ENCODE measurements at regions not wholly inside any gene's neighbourhood (a gene's known extent, or its start where the extent isn't known, plus 50 kb on each side); places are given as distances from the start of the nearest gene placed in this dataset.

DNA sequence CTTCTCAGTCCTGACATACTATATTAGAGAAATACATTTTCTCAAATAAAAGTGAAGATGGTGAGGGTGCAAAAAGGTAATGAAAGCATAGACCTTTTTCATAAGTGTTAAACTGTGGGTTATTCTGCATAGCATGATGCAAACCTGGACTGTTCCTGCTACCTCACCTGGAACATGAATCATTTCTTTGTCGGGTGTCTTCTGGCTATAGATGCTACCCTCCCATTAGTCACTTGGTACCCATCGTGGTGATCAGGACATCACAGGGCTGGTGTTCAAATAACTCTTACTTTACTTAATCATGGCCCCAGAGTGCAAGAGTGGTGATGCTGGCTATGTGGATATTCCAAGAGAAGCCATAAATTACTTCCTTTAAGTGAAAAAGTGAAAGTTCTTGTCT is 264.7 kb upstream of the AGA start:
- Histone ChIP-seq H3K4me3 (ENCODE audit: low read depth, low read length) (no peak overlapping the region), H3K27ac (ENCODE audit: low read depth, low read length) (no peak overlapping the region), H3K4me1 (ENCODE audit: control insufficient read depth, insufficient read depth, low read length) (no peaks in the 10 kb centered on the region), H3K27me3 (ENCODE audit: control insufficient read depth, insufficient read depth, low read length) (no peaks in the 10 kb centered on the region), H3K9me3 (ENCODE audit: control insufficient read depth, insufficient read depth, low read length) (no peaks in the 10 kb centered on the region), H3K36me3 (ENCODE audit: control insufficient read depth, insufficient read depth, low read length) (no peaks in the 10 kb centered on the region)
- no CpG with 5 or more reads among the region's 2 CpGs for WGBS (ENCODE audit: insufficient coverage)
- no peak for DNase-seq (ENCODE audit: low read depth in 4 of 6, low spot score in 6 of 6)

DNA sequence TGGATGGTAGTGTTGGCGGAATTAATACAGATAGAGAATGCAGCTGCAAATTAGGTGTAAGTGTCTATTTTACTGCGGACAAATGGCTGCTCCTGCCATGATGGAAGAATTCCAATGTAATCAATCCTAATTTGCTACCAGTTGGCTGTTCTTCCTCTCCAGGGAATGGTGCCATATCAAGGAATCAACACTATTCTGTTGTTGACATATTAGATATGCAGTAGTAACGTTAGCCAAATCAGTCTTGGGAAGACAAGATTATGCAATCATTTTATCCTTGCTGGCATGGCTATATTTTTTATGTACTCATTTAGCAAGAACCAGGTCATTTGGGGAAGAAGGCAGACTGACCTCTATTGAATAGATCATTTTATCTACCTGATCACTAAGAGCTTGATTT is 271.2 kb upstream of the AGA start:
- no peaks in the 10 kb centered on the region for H3K4me1 ChIP-seq (ENCODE audit: control insufficient read depth, insufficient read depth, low read length)
- H3K27me3 ChIP-seq (ENCODE audit: control insufficient read depth, insufficient read depth, low read length), result no peaks in the 10 kb centered on the region
- H3K9me3 ChIP-seq (ENCODE audit: control insufficient read depth, insufficient read depth, low read length), result no peaks in the 10 kb centered on the region
- WGBS (ENCODE audit: insufficient coverage), result 78% methylated on average over 2 of the region's 3 CpGs
- H3K4me3 ChIP-seq (ENCODE audit: low read depth, low read length), result no peak overlapping the region
- H3K36me3 ChIP-seq (ENCODE audit: control insufficient read depth, insufficient read depth, low read length), result no peaks in the 10 kb centered on the region
- H3K27ac ChIP-seq (ENCODE audit: low read depth, low read length), result no peak overlapping the region
- DNase-seq (ENCODE audit: low read depth in 4 of 6, low spot score in 6 of 6), result peak in 2 of 6 donors; percentile 34 to 39

DNA sequence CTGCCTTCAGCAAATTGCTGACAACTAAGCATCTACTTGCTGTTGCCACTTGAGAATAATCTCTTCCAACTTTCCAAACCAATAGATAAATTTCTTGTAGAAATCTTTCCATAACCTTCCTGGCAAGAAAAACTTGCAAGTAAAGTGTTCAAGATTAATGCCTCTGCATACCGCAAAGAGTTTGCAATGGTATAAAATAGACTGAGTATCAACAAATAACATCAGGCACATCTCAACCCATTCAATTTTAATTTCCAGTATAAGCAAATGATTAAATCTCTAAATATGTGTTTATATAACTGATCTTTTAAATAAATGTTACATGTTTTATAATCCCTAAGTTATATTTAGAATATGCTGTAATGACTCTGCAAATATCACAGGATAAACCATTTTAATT is 275.2 kb upstream of the AGA start:
- no peaks in the 10 kb centered on the region for H3K27me3 ChIP-seq (ENCODE audit: control insufficient read depth, insufficient read depth, low read length)
- no peak overlapping the region for H3K4me3 ChIP-seq (ENCODE audit: low read depth, low read length)
- no peak for DNase-seq (ENCODE audit: low read depth in 4 of 6, low spot score in 6 of 6)
- H3K36me3 ChIP-seq (ENCODE audit: control insufficient read depth, insufficient read depth, low read length), result no peaks in the 10 kb centered on the region
- no peaks in the 10 kb centered on the region for H3K4me1 ChIP-seq (ENCODE audit: control insufficient read depth, insufficient read depth, low read length)
- no CpG with 5 or more reads among the region's 1 CpG for WGBS (ENCODE audit: insufficient coverage)
- H3K27ac ChIP-seq (ENCODE audit: low read depth, low read length), result no peak overlapping the region
- H3K9me3 ChIP-seq (ENCODE audit: control insufficient read depth, insufficient read depth, low read length), result no peaks in the 10 kb centered on the region

DNA sequence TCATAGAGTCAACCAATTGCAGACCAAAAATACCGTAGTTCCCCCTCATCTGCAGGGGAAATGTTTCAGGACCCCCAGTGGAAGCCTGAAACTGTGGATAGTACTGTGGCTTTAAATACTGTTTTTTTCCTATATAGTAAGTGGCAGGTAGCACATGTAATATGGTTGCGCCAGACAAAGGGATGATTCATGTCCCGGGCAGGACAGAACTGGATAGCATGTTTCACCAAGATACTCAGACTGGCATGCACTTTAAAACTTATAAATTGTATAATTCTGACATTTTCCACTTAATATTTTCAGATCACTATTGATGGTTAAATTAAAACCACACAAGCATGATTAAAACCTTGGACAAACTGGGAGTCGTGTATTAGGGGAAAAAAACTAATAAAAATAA is 276.3 kb upstream of the AGA start:
- no peaks in the 10 kb centered on the region for H3K4me1 ChIP-seq (ENCODE audit: control insufficient read depth, insufficient read depth, low read length)
- no peaks in the 10 kb centered on the region for H3K9me3 ChIP-seq (ENCODE audit: control insufficient read depth, insufficient read depth, low read length)
- no CpG with 5 or more reads among the region's 4 CpGs for WGBS (ENCODE audit: insufficient coverage)
- H3K27me3 ChIP-seq (ENCODE audit: control insufficient read depth, insufficient read depth, low read length), result no peaks in the 10 kb centered on the region
- H3K4me3 ChIP-seq (ENCODE audit: low read depth, low read length), result no peak overlapping the region
- no peaks in the 10 kb centered on the region for H3K36me3 ChIP-seq (ENCODE audit: control insufficient read depth, insufficient read depth, low read length)
- no peak for DNase-seq (ENCODE audit: low read depth in 4 of 6, low spot score in 6 of 6)
- no peak overlapping the region for H3K27ac ChIP-seq (ENCODE audit: low read depth, low read length)

DNA sequence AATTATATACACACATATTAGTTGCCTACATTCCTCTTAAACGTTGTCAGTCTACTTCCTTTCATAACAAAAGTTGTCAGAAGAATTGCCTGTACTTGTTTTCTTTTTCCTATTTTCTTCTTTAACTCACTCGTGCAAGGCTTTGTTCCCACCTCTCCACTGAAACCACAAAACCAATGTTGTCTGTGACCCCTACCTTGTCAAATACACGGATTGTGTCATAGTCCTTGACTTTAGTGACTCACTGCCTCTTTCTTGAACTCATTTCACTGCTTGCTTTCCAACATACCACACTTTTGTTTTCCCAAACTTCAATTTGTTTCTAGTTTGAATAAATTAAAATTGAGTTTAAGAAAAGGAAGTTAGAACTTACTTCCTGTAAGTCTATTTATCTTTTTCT is 283.9 kb upstream of the AGA start:
- Histone ChIP-seq H3K9me3 (ENCODE audit: control insufficient read depth, insufficient read depth, low read length) (no peaks in the 10 kb centered on the region), H3K27me3 (ENCODE audit: control insufficient read depth, insufficient read depth, low read length) (no peaks in the 10 kb centered on the region), H3K4me3 (ENCODE audit: low read depth, low read length) (no peak overlapping the region), H3K27ac (ENCODE audit: low read depth, low read length) (no peak overlapping the region), H3K4me1 (ENCODE audit: control insufficient read depth, insufficient read depth, low read length) (no peaks in the 10 kb centered on the region), H3K36me3 (ENCODE audit: control insufficient read depth, insufficient read depth, low read length) (no peaks in the 10 kb centered on the region)
- DNase-seq (ENCODE audit: low read depth in 4 of 6, low spot score in 6 of 6), result no peak
- WGBS (ENCODE audit: insufficient coverage), result 32% methylated on average over 3 of the region's 3 CpGs

DNA sequence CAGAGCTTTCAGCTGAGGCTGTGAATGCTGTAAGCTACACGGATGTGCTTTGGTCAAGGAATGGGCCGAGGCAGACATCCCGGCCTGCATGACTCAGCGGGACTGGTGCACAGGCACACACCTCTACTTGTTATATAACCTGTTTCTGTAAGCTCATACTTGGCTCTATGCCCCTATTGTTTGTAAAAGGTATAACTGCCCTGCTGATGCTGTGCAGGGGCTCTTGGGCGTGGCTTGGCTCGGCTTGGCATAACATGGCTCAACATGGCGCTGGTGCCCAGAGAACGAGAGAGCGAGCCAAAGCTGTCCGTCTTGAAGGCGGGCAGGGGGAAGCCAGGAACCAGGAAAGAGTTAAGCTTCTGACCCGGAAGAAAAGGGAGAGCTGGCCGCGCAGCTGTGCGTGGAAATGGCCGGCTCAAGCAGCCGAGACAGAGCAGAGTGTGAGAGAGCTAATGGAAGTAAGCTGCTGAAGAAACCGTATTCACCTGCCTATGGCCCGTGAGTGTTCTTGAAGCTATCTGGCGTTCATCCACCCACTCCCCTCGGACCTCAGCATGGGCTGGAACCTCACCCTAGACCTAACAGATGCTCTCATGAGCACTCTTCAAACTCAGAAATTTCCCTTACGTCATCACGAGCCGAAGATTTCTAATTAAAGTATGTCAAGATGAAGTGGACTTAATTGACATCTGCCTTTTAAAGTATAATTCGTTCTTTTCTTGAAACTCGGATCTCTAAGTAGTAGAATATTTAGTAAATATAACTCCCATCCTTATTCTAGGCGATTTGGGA is 286.3 kb upstream of the AGA start:
- H3K27ac ChIP-seq (ENCODE audit: low read depth, low read length), result no peak overlapping the region
- H3K27me3 ChIP-seq (ENCODE audit: control insufficient read depth, insufficient read depth, low read length), result no peaks in the 10 kb centered on the region
- H3K4me1 ChIP-seq (ENCODE audit: control insufficient read depth, insufficient read depth, low read length), result no peaks in the 10 kb centered on the region
- 71% methylated on average over 16 of the region's 27 CpGs for WGBS (ENCODE audit: insufficient coverage)
- H3K4me3 ChIP-seq (ENCODE audit: low read depth, low read length), result no peak overlapping the region
- no peaks in the 10 kb centered on the region for H3K9me3 ChIP-seq (ENCODE audit: control insufficient read depth, insufficient read depth, low read length)
- no peak for DNase-seq (ENCODE audit: low read depth in 4 of 6, low spot score in 6 of 6)
- H3K36me3 ChIP-seq (ENCODE audit: control insufficient read depth, insufficient read depth, low read length), result no peaks in the 10 kb centered on the region

DNA sequence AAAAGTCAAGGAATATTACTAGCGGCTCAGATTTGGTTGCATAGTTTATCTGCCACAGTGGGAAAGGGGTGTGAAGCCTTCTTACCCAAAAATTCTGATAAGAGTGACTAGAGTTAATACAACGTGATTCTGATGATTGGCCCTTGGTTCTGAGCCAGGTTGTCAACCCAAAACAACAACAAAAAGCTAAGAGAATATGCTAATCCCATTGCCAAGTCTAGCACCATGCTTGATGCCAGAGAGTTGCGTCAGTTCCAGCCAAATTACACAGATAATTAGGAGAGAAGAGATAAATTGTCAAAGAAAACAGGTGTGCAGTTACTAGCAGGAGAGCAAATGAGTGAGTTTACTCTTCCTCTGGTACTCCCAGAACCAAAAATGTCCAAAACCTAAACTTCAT is 287.4 kb upstream of the AGA start:
- H3K4me3 ChIP-seq (ENCODE audit: low read depth, low read length), result no peak overlapping the region
- H3K9me3 ChIP-seq (ENCODE audit: control insufficient read depth, insufficient read depth, low read length), result no peaks in the 10 kb centered on the region
- no peaks in the 10 kb centered on the region for H3K36me3 ChIP-seq (ENCODE audit: control insufficient read depth, insufficient read depth, low read length)
- H3K4me1 ChIP-seq (ENCODE audit: control insufficient read depth, insufficient read depth, low read length), result no peaks in the 10 kb centered on the region
- no CpG with 5 or more reads among the region's 3 CpGs for WGBS (ENCODE audit: insufficient coverage)
- H3K27me3 ChIP-seq (ENCODE audit: control insufficient read depth, insufficient read depth, low read length), result no peaks in the 10 kb centered on the region
- peak in 1 of 6 donors; percentile 65 for DNase-seq (ENCODE audit: low read depth in 4 of 6, low spot score in 6 of 6)
- H3K27ac ChIP-seq (ENCODE audit: low read depth, low read length), result no peak overlapping the region

DNA sequence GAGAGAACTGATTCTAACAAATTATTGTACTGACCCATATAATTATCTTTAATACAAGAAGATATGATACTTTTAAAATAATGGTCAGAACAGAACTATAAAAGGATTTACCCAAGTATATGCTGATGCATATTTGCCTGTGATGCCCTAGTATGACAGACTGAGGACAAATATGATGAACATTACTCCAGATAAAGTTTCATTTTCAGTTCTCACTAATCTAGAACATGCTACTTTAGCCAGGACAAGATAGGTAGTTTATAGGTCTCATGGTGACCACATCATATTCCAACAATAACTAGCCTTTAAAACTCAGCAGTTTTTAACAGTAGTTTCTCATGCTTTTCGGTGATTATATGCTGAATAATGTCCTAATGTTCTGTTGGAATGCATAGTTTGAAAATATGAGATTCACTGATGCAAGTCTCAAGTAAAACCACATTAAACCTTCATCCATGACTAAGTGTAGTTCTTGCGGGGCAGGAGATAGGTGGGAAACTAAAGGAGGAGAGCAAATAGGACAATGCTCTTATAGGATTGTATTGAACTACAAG is 295.2 kb upstream of the AGA start:
- Histone ChIP-seq H3K27ac (ENCODE audit: low read depth, low read length) (no peak overlapping the region), H3K4me3 (ENCODE audit: low read depth, low read length) (no peak overlapping the region), H3K27me3 (ENCODE audit: control insufficient read depth, insufficient read depth, low read length) (no peaks in the 10 kb centered on the region), H3K4me1 (ENCODE audit: control insufficient read depth, insufficient read depth, low read length) (no peaks in the 10 kb centered on the region), H3K9me3 (ENCODE audit: control insufficient read depth, insufficient read depth, low read length) (no peaks in the 10 kb centered on the region), H3K36me3 (ENCODE audit: control insufficient read depth, insufficient read depth, low read length) (no peaks in the 10 kb centered on the region)
- DNase-seq (ENCODE audit: low read depth in 4 of 6, low spot score in 6 of 6), result no peak
- no CpG with 5 or more reads among the region's 2 CpGs for WGBS (ENCODE audit: insufficient coverage)

DNA sequence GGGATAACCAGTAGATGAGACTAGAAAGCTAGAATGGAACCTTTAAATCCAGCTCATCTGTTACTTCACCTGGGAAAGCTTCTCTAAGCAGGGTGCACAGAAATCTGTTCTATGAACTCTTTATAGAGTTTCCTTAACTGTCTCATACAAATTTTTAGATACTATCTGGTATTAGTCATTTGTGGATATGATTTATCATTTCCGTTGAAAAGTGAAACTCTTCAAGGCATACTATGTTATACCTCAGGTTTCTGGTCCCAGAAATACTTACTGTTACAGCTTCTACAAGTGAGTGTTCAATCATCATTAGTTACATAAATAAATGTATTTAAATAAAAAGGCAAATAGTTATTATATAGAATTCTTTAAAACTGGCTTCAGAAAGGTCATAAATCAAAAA is 298.3 kb upstream of the AGA start:
- H3K4me1 ChIP-seq (ENCODE audit: control insufficient read depth, insufficient read depth, low read length), result no peaks in the 10 kb centered on the region
- H3K27ac ChIP-seq (ENCODE audit: low read depth, low read length), result no peak overlapping the region
- H3K9me3 ChIP-seq (ENCODE audit: control insufficient read depth, insufficient read depth, low read length), result no peaks in the 10 kb centered on the region
- no peaks in the 10 kb centered on the region for H3K27me3 ChIP-seq (ENCODE audit: control insufficient read depth, insufficient read depth, low read length)
- WGBS (ENCODE audit: insufficient coverage), result no CpG with 5 or more reads among the region's 1 CpG
- H3K36me3 ChIP-seq (ENCODE audit: control insufficient read depth, insufficient read depth, low read length), result no peaks in the 10 kb centered on the region
- no peak for DNase-seq (ENCODE audit: low read depth in 4 of 6, low spot score in 6 of 6)
- no peak overlapping the region for H3K4me3 ChIP-seq (ENCODE audit: low read depth, low read length)

DNA sequence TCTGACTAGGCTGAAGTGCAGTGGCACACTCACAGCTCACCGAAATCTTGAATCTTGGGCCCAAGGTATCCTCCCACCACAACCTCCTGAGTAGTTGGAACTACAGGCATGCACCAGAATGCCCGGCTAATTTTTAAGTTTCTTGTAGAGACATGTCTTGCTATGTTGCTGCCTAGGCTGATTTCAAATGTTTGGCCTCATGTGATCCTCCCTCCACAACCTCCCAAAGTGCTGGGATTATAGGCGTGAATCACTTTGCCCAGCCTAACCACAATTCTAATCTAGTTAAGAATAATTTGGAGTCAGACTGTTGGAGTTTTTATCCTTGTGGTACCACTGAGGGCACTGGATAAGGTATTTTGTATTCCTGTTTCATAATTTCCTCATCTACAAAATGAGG is 317.5 kb upstream of the AGA start:
- Histone ChIP-seq H3K27me3 (ENCODE audit: control insufficient read depth, insufficient read depth, low read length) (no peaks in the 10 kb centered on the region), H3K36me3 (ENCODE audit: control insufficient read depth, insufficient read depth, low read length) (no peaks in the 10 kb centered on the region), H3K4me3 (ENCODE audit: low read depth, low read length) (no peak overlapping the region), H3K27ac (ENCODE audit: low read depth, low read length) (no peak overlapping the region), H3K4me1 (ENCODE audit: control insufficient read depth, insufficient read depth, low read length) (no peaks in the 10 kb centered on the region), H3K9me3 (ENCODE audit: control insufficient read depth, insufficient read depth, low read length) (no peaks in the 10 kb centered on the region)
- no peak for DNase-seq (ENCODE audit: low read depth in 4 of 6, low spot score in 6 of 6)
- WGBS (ENCODE audit: insufficient coverage), result 100% methylated on average over 1 of the region's 3 CpGs

Data from spinal cord (tissue), 9 donors.